Epidermal melanocyte (primary cell): ENCODE measurements at regions not wholly inside any gene's neighbourhood (a gene's known extent, or its start where the extent isn't known, plus 50 kb on each side); places are given as distances from the start of the nearest gene placed in this dataset.

Experiments
- DNase-seq: peaks from one replicate; pipeline ENCODE4 v3.0.0; 2011; ENCODE audit warnings: low spot score; ENCODE audit not compliant: insufficient read length

DNA sequence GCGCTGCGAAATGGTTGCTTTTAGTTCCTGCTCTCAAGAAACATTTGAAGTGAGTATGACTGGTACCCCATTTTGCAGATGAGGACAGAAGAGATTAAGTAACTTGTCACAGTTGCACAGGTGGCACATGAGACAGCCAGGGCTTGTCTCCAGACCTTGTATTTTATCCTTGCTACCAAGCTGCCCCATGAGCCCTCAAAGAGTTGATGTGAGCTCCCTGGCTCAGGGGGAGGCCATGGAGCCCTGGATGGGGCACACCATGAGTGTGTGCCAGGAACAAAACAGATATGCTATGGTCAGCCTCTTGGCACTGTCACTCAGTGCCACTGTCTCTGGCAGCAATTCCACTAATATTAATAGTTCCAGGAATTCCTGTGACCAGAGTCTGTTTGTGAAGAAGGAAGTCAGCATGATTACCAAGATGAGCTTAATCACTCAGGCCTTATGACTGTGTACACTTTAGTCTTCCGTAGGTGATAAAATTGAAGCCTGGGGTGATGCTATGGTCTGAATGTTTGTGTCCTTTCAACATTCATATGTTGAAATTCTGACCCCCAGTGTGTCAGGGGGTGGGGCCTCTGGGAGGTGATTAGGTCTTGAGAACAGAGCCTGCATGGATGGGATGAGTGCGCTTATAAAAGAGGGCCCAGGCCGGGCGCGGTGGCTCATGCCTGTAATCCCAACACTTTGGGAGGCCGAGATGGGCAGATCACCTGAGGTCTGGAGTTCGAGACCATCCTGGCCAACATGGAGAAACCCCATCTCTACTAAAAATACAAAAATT is 806.8 kb downstream of the AACS start:
- DNase-seq: no peak

DNA sequence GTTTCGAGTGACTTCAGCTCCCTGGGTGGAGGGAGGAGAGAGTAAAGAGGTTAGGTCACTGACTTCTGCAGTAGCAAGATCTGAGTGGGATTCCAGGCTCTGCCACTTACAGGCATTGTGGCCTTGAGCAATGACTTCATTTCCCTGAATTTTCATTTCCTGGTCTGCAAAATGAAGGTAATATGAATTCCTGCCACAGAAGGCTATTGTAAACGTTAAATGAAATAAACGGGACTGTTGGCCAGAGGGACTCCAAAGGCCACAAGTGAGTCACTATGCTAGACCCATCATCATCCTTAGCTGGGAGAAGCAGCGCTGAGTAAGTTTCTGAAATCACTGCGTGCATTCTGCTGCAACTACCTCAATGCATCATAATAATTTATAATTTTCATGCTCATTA is 807.8 kb downstream of the AACS start:
- DNase-seq: no peak

DNA sequence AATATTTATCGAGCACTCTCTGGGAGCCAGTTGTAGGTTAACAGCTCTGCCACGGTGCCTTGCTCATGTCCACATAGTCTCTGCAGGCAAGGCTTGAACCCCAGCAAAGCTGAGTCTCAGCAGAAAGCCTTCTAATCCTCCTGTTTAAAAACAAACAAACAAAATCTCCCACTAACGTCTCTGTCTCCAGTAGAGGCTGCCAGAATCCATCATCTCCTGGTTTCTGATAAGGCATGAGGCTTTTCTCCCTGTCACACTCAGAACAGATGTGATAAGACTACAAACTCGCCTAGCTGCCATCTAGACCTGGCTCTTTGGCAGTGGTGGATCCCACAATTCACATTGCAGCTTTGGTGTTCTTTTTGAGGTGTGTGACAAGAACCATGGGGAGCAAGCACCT is 813.2 kb downstream of the AACS start:
- DNase-seq: no peak

DNA sequence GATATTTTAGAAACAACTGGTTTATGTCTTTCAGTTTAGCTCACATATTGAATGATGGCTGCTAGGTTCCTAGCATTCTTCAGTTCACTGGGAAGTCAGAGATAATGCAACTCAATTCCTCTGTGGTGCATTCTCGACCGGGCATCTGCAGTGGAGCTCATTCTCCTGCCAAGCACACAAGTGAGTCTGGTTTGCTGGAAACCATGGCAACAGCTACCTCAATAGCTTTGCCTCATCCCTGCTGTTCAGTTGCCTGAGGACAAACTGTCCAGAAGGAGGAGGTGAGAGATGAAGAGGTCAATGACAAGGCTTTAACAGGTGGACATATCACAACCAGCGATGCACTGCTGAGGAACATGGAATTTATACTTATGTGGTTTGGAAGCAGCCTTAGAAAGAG is 816.9 kb downstream of the AACS start:
- no peak for DNase-seq

DNA sequence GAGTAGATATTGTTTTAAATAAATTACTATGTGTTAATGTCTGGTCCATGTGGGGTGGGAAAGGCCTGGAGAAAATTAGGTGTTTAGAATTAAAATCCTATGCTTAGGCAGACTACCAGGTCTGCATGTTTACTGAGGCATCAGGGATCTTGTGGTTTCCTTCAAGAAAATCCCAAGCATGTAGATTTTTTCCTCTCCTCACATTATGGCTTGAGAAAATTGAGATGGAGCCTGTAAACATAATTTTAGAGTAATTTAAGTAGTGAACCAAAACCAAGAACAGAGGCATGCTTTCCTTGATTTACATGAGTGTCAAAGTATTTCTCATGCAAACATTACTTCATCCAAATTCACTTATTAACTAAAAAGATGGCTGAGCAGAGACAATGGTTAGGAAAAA is 823.7 kb downstream of the AACS start:
- DNase-seq: no peak

DNA sequence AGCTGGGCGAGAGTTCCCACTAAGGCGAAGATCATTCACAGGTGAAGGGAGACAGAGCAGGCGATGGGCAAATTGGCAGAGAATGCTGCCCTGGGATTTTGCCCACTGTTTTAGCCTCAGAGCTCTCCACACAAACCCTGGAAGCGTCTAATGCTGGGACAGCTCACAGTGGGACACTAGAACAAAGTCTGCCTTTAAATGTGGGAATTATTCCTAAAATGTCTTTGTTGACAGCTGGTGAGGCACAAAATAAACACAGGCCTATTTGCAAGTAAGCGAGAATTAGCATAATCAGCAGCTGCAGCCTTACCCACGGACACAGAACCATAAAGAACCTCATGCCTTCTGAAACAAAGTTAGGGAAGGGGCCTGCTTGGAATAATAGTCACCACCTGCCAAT is 824.5 kb downstream of the AACS start:
- DNase-seq: no peak

DNA sequence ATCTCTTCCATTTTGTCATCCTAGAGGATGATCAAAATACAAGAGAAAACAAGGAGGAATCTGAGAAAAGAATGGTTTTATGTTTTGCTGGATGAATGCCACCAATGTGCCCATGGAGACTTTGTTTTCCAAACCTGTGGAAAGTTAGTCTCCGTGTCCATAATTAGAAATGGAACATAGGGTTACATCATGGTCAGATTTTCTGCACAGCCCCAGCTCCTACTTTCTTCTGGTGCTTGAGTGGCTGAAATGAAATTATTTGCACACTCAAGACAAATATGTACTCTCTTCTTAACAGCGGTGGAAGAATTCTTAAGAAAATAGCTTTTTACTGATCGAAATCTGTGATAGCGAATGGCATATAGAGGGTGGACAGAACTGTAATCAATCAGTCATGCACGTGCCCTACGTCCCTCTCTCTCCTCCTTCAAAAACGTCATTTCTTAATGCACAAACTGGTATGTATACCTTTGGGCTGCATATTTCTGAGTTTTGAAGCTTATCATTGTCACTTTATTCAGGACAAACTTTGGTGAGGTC is 825.2 kb downstream of the AACS start:
- no peak for DNase-seq

DNA sequence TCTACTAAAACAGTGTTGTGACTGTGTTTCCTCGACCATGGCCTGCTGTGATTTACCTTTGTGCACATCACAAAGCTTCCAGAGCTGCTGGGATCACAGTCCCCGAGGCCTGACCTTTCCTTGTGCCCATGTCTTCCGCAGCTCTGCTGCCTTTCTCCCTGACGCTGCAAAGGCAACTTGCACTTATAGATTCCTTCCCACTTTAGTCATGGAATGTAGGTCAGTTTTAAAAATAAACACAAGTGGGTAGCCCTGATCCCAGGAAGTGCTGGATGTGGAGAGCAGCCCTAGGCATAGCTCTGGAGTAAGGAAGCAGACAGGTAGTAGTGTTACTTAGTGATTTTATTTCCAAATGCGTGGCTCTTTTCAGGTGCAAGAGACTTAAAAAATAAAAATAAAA is 825.7 kb downstream of the AACS start:
- DNase-seq: no peak

DNA sequence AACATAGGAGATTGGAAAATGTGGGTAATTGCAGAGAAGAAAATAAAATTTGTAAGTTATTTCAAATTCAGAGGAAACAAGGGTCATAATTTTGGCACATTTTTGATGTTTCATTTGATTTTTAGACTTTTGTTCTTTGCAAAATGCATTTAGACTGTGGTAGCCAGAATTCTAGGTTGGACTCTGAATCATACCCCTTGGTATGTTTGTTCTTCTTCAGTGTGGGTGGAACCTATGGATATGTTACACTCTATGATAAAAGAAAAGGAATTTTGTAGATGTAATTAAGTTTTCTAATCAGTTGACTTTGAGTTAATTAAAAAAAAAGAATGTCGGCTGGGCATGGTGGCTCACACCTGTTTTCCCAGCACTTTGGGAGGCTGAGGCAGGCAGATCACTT is 827.0 kb downstream of the AACS start:
- DNase-seq: no peak

DNA sequence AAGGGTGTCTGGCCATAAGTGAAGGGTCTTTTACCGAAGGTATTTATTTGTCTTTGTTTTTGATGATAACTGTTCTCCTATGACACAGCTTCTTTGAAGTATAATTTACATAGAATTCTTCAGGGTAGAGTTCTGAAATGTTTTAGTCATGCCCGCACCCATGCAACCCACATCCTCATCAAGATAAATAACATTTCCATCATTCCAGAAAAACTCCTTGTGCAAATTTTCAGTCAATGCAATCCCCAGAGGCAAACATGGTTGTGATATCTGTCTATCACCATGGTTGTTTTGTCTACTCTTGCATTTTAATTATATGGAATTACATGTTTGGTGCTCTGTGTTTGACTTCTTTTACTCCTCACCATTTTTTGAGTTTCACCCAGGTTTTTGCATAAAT is 837.8 kb downstream of the AACS start:
- no peak for DNase-seq

DNA sequence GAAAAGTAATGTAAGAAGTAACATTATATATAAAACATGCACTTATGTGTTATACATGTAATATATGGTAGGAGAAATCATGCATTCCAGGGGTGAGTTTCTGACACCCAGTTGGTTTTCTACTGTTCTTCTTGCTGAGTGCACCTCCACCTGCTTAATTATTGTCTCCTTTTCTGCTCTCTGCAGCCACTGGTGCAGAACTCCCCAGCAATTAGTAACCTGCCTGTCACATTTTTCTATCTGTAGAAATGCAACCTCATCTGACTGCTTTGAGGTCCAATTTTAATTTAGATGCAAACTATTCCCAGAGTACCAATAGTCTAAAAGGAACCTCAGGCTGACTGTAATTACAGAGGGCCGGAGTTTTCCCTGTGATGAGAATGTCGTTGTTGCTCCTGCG is 842.1 kb downstream of the AACS start:
- DNase-seq: no peak

DNA sequence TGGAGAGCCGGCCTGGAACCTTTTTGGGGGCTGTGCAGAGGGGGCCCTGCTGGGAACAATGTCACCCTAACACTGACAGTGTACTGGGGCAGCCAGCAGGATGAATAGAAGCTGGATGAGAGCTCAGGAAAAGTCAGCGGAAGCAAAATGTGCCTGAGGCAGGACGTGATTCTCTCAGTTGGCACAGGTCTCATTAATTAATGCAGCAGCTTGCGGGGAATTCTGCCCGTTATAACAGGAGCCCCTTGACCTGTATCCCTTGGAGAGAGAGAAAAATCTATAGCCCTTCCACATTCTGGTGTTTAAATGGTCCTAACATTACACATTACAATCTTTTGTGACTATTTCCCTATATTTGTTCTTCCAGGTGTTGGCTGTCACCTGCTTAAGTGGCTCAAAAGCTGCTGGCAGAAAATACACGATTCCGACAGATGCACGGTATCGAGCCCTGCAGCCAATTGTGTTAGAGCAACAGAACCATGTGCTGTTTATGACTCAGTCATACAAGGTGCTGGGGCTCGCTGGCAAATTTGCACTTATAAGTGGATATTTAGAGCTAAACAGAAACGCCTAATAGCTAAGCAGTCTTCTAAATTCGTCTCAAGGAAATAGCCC is 854.7 kb downstream of the AACS start:
- no peak for DNase-seq

DNA sequence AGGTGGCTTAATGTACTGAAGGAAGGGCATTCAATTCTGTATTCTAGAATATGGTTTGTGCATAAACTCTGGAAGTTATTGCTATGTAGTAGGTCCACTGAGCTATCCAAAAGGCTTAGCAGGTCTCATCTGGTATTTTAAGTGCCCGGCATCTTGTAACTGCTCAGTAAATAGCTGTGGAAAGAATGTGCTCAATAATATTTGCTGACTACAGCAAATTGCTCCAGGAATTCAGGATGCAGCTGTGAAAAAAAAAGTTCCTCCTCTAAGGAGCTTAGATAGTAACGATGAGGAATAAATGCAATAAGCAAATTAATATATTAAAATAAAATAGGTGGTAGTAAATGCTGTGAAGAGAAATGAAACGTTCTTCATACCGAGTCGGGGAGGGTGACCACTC is 857.1 kb downstream of the AACS start:
- no peak for DNase-seq

DNA sequence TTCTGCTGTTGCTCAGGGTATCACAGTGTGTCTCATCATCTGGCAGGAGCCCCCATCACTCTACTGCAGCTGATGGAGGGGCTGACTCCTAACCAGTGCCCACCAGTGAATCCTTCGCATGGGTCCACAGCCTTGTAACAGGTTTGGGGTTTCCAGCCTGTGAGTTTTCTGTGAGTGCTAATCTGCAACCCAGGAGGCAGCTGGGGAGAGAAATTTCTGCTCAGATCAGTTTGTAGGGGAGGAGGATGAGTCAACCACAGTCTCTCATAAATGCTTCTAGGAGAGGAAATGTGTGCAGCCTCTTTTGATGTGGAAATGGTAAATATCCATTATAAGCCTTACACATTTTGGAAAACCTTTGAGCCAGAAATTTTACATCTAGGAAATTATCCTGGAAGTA is 871.3 kb downstream of the AACS start:
- no peak for DNase-seq

DNA sequence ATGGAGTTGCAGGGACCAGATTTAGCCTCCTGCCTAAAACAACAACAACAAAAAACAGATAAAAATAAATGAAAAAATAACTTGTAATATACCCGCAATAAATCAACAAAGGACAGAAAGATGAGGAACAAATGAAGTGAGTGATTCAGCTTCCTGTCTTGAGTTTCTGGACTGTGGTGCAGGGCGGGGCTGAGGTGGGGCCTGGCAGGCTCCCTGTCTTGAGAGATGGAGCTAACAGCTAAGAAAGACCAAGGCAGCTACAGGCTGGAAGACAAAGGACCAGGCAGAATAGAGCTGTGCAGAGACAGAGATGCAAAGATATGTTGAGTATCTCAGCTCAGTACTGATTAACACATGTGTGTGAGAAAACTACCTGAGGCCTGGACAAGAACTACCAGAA is 879.2 kb downstream of the AACS start:
- DNase-seq: no peak

DNA sequence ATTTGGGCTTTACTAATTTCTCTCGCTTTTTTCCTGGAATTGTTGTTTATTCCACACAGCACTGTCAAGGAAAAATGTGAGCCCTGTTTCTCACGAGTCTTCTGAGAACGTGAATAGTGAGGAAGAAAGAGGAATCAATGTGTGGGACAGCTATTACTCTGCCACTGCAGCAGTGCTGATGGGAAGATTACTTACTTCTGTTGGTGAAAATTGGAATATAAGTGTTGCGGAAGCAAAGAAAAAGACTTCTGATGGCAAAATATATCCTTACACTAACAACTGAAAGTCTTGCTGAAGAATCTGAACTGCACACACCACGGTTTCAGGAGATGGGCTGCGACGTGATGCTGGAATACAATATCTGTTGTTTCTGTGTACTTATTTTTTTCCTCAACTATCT is 884.2 kb downstream of the AACS start:
- DNase-seq: no peak

DNA sequence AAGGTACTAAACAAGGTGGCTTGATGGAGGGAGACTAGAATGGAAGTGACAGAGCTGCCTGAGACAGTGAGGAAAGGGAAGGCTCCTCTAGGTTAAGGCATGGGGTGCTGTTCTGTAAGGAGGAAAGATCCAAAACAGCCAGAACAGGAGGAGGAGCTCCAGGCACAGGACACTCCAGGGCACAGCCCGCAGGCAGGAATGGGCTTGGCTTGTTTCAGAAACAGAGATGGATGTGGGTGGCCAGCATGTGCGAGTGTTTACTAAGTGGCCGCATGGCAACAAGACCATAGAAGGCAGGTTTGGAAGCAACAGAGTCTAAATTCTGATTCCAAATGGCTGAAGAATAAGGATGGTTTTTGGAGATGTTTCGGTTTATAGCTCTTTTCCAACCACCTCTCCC is 889.1 kb downstream of the AACS start:
- no peak for DNase-seq

DNA sequence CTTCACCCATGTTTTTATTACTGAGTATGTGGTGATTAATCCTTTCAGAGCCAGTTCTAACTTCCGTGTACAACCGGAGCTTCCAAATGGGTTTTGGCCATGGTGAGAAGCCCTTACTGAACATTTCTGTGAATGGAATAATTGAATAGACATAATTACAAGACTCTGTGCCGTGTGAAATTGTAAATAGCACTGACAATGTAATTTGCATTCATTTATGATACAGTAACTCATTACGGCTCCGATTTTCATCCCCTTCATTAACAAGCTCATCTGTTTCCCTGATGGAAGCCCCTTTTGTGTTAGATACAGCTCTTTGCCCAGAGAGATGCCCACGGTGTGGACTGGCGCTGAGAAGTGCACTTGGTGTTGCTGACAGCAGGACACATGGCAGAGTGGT is 891.0 kb downstream of the AACS start:
- DNase-seq: no peak

DNA sequence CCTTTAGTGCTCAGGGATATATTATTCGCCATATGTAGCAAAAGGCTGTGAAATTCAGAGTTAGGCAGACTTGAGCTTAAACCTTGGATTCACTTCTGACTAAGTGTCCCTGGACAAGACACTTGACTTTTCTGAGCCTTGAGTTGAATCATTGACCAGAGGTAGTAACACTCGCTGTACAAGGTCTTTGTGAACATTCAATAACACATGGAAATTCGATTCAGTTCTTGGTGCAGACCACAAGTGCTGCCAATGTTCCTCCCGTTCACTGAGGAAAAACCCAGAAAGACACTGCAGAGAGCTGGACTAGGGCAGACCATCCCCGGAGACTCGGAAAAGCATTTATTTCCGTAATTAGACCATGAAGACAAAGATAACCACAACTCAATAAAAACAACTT is 901.4 kb downstream of the AACS start:
- no peak for DNase-seq

DNA sequence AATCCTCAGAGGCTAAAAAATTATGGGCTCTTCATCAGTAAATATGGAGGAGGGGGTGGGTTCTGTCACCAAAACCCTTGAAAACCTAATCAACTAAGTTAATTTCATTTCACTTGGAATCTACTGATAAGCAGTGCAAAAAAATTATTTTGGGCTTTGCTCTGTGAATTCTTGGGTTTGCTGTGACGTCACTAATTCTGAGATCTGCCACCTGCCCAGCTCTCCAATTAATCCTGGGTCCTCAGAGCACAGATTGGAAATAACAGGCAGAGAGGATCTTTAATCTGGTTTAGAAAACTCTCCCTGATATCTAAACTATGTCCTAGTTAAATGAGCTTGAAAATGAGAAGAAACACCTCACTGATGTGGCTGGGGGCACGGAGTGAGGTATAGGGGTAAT is 903.2 kb downstream of the AACS start:
- DNase-seq: no peak

DNA sequence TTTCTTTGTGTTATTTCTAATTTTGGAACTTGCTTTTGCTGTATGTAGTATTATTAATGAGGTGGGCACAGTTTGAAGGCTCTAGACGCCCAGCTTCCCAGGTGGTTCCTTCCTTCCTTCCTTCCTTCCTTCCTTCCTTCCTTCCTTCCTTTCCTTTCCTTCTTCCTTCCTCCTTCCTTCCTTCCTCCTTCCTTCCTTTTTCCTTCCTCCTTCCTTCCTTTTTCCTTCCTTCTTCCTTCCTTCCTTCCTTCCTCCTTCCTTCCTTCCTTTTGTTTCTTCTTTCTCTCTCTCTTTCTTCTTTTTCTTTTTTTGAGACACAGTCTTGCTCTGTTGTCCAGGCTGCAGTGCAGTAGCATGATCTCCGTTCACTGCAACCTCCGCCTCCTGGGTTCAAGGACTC is 906.7 kb downstream of the AACS start:
- no peak for DNase-seq

DNA sequence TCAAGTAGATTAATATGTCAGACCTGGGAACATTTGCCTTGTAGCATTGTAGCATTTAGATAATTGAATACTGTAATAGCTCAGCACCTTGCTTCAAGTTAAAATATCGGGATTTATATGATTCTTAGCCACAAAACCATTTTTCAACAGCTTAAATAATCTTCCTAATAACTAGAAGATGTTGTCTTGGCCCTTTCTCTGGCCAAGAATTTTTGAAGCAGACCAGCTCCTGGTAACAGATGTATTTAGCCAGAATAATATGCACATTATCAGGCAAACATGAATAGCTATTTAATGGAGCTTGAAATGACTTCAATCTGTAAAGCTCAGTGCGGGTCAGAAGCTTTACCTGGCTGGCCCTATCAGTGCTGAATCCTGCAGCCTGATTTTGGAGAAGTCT is 913.1 kb downstream of the AACS start:
- no peak for DNase-seq

DNA sequence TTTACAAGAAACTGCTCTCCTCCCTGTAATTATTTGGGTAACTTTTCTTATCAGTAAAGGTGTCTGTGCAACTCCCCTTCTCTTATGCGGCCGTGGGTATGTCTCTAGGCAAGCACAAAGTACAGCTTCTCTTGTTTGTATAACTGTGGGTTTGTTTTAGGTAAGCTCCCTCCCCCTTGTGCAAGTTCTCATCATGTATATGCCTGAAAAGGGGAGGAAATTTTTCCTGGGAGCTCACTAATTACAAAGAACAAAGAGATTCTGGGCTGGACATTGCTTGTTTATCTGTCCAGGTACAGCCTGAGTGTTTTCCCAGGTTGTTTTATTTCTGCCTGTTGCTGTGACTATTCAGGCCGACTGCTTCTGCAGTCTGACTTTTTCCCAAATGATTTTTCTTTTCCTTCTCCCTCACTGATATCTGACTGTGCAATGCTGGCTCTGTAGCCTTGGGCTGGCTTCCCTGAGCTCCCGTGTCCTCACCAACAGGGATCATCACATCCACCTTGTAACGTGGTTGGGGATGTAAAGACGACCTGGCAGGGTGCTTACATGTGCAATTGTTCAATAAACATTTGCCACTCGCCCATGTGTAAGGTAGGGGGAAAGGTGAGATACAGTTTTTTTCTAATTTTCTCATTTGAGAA is 916.5 kb downstream of the AACS start:
- no peak for DNase-seq
